ENCODE measurements at regions not wholly inside any gene's neighbourhood (a gene's known extent, or its start where the extent isn't known, plus 50 kb on each side); places are given as distances from the start of the nearest gene placed in this dataset.
"Not testable (repeated sequence)": the region's sequence is repeated elsewhere in the genome, so short reads cannot be mapped to it uniquely, and the experiment has no call there.

DNA sequence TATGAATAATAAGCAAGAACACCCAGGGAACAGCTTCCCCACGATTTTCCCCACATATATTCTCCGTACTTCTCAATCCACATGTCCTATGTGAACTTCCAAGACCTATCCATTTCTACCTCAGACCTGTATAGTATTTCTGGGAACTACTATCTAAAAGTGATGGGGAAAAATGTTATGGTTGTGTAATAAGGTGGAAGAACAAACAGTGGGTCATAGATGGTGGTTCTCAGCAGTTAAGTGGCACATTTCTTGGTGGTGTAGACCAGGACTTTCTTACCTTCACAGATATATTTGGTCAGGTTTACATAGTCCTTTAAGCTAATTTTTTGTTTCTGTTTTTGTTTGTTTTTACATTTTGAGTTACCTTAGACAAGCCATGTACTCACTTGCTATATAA, 675.1 kb downstream of the GBE1 start:
- no peak for DNase-seq
- H3K9me3 ChIP-seq, result no peaks in the 10 kb centered on the region
- H3K27me3 ChIP-seq, result no peaks in the 10 kb centered on the region
- H3K4me3 ChIP-seq (ENCODE audit: low read depth, low read length), result no peak overlapping the region
- H3K36me3 ChIP-seq, result no peaks in the 10 kb centered on the region
- no peaks in the 10 kb centered on the region; the same call in 1 of the 2 replicates for H3K4me1 ChIP-seq
- TF ChIP-seq, protein P1, sequence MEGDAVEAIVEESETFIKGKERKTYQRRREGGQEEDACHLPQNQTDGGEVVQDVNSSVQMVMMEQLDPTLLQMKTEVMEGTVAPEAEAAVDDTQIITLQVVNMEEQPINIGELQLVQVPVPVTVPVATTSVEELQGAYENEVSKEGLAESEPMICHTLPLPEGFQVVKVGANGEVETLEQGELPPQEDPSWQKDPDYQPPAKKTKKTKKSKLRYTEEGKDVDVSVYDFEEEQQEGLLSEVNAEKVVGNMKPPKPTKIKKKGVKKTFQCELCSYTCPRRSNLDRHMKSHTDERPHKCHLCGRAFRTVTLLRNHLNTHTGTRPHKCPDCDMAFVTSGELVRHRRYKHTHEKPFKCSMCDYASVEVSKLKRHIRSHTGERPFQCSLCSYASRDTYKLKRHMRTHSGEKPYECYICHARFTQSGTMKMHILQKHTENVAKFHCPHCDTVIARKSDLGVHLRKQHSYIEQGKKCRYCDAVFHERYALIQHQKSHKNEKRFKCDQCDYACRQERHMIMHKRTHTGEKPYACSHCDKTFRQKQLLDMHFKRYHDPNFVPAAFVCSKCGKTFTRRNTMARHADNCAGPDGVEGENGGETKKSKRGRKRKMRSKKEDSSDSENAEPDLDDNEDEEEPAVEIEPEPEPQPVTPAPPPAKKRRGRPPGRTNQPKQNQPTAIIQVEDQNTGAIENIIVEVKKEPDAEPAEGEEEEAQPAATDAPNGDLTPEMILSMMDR (IDR thresholded peaks at IDR 0.05; ENCODE audit: low read depth, low read length), result no peak

DNA sequence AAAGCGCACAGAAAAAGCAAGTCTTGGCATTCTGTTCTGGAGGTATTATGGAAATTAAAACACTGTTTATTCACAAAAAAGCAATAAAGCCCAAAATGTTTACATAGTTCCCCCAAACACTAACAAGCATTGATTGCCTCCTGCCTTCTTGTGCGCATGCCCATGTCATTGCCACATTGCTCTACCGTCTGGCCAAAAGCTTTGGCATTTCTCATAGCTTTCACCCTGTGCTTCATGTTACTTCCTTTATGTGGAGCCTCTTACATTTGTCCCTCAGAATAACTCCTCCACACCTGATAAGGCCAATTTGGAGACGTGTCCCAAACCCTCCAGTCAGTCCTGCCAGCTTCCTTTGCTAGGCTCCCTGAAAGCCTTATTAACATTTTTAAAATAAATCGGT, 680.8 kb downstream of the GBE1 start:
- no peaks in the 10 kb centered on the region for H3K36me3 ChIP-seq
- no peaks in the 10 kb centered on the region; the same call in 1 of the 2 replicates for H3K4me1 ChIP-seq
- no peaks in the 10 kb centered on the region for H3K27me3 ChIP-seq
- no peak for DNase-seq
- no peak overlapping the region for H3K4me3 ChIP-seq (ENCODE audit: low read depth, low read length)
- TF ChIP-seq, protein P1 (IDR thresholded peaks at IDR 0.05; ENCODE audit: low read depth, low read length), result no peak
- no peaks in the 10 kb centered on the region for H3K9me3 ChIP-seq

DNA sequence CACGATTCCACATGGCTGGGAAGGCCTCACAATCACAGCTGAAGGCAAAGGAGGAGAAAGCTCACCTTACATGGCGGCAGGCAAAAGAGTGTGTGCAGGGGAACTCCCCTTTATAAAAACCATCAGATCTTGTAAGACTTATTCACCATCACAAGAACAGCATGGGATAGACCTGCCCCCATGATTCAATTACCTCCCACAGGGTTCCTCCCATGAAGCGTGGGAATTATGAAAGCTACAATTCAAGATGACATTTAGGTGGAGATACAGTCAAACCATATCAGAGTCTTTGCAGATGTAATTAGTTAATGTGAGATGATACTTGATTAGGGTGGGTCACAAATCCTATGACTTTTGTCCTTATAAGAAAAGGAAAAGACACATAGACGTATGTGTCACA, 688.9 kb downstream of the GBE1 start:
- Histone ChIP-seq H3K27me3 (no peaks in the 10 kb centered on the region), H3K9me3 (no peaks in the 10 kb centered on the region), H3K36me3 (no peaks in the 10 kb centered on the region), H3K4me1 (no peaks in the 10 kb centered on the region), H3K4me3 (ENCODE audit: low read depth, low read length) (no peak overlapping the region)
- TF ChIP-seq, protein P1 (IDR thresholded peaks at IDR 0.05; ENCODE audit: low read depth, low read length), result no peak
- no peak for DNase-seq

DNA sequence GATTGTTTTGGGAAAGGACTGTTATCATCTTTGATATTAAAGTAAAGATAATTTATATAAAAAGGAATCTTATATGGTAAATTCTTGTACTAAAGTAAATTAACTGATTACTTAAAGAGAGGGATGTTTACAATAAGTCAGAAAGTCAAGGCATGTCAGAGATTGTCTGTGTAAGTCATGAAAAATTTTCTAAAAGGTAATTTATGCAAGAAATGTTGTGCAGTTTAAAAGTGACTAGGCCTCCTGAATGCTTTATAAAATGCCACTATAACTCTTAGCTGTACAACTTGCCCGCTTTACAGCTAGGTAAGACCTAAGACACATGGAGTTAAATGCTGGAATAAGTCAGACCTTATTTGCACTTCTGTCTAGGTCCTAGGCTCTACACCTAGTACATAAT, 692.9 kb downstream of the GBE1 start:
- Histone ChIP-seq H3K27me3 (no peaks in the 10 kb centered on the region), H3K36me3 (no peaks in the 10 kb centered on the region), H3K4me1 (no peaks in the 10 kb centered on the region), H3K9me3 (no peaks in the 10 kb centered on the region), H3K4me3 (ENCODE audit: low read depth, low read length) (no peak overlapping the region)
- TF ChIP-seq, protein P1 (IDR thresholded peaks at IDR 0.05; ENCODE audit: low read depth, low read length), result no peak
- DNase-seq, result no peak

DNA sequence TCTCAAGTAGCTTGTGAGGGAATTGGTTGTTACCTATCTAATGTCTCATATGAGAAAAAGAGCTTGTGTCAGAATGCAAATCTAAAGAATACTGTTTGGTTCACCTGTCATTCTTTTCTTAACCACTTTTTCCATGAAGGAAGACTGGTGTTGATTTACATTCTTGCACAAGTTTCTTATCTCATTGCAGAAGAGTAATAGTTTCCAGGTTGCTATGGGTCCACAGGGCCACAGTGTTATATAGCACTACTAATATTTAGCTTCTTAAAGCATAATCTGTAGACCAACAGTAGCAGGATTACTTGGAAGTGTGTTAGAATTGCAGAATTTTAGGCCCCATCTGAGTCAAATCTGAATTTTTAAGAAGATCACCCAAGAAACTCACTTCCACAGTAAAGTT, 697.5 kb downstream of the GBE1 start:
- Histone ChIP-seq H3K27me3 (no peaks in the 10 kb centered on the region), H3K36me3 (no peaks in the 10 kb centered on the region), H3K4me3 (ENCODE audit: low read depth, low read length) (no peak overlapping the region), H3K9me3 (no peaks in the 10 kb centered on the region), H3K4me1 (no peaks in the 10 kb centered on the region)
- DNase-seq, result no peak
- TF ChIP-seq, protein P1 (IDR thresholded peaks at IDR 0.05; ENCODE audit: low read depth, low read length), result no peak

DNA sequence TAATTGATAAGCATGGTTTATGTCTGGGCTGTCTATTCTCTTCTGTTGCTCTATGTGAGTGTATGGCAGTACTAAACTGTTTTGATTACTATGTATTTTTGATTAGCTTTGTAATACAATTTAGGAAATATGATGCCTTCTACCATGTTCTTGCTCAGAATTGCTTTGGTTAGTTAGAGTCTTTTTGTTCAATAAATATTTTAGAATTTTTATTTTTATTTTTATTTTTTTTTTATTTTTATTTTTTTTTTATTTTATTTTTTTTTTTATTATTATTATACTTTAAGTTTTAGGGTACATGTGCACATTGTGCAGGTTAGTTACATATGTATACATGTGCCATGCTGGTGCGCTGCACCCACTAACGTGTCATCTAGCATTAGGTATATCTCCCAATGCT, 710.3 kb downstream of the GBE1 start:
- H3K27me3 ChIP-seq; DNase-seq; H3K4me3 ChIP-seq (ENCODE audit: low read depth, low read length); H3K36me3 ChIP-seq; H3K4me1 ChIP-seq; H3K9me3 ChIP-seq: not testable (repeated sequence)

DNA sequence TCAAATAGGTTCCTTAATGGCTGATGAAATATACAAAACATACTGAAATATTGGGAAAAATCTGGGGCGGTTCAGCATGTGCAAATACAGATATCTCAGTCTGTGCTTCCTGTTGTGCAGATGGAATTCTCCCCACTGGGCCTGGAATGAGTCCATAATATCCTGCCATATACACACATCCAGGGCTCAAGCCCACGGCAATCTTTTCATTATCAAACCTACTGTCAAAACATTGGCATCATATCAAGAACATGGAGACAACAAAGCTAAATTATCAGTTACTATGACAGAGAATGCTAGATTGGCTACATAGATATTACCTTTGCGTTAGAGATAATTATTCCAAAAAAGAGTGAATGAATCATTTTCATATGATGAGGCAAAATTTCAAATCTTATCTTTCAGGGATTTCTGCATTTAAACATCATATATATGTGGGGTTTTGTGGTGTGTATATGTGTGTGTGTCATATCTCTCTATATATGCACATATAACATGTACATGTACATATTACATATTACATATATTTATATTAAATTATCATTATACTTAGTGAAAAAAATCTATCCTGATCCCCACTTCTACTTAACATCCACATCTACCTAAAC, 713.3 kb downstream of the GBE1 start:
- TF ChIP-seq, protein P1 (IDR thresholded peaks at IDR 0.05; ENCODE audit: low read depth, low read length), result no peak
- Histone ChIP-seq H3K4me3 (ENCODE audit: low read depth, low read length) (no peak overlapping the region), H3K4me1 (peaks cover 8% of the 10 kb centered on the region), H3K9me3 (no peaks in the 10 kb centered on the region), H3K36me3 (no peaks in the 10 kb centered on the region), H3K27me3 (no peaks in the 10 kb centered on the region)
- no peak for DNase-seq

Measured in BE2C (cell line).